ENCODE measurements at regions not wholly inside any gene's neighbourhood (a gene's known extent, or its start where the extent isn't known, plus 50 kb on each side); places are given as distances from the start of the nearest gene placed in this dataset.

DNA sequence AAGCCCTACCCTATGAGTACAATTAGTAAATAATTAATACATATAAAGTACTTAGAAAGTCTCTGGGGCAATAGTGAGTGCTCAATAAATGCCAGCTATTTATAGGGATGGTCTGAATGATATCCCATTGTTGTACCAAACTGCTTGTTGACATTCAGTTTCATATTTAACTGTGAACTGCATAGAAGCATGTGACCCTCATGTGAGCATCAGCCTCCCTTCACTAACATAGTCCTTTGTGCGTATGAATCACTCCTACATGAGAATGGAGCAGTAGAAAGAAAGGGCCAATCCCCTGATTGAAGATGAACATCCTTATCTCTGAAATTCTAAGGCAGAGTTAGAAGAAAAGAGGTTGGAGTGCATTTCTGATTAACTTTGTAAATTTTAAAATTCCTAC lies 68.7 kb upstream of the ATP10A start:
- H3K27me3 ChIP-seq (ENCODE audit: control insufficient read depth, insufficient read depth, low read length, poor library complexity, severe bottlenecking) = no peaks in the 10 kb centered on the region
- no peaks in the 10 kb centered on the region for H3K36me3 ChIP-seq (ENCODE audit: control insufficient read depth, insufficient read depth, low read length)
- H3K4me3 ChIP-seq (ENCODE audit: insufficient read depth, low read depth, low read length) = no peak overlapping the region
- H3K4me1 ChIP-seq (ENCODE audit: control insufficient read depth, insufficient read depth, low read length) = peaks cover 3% of the 10 kb centered on the region
- 92 to 100% methylated on average over 1 of the region's 1 CpG for WGBS, 2 experiments
- no peak overlapping the region for H3K27ac ChIP-seq (ENCODE audit: insufficient read depth, low read depth, low read length, poor library complexity, severe bottlenecking)
- no peaks in the 10 kb centered on the region for H3K9me3 ChIP-seq (ENCODE audit: control insufficient read depth, low read length)

DNA sequence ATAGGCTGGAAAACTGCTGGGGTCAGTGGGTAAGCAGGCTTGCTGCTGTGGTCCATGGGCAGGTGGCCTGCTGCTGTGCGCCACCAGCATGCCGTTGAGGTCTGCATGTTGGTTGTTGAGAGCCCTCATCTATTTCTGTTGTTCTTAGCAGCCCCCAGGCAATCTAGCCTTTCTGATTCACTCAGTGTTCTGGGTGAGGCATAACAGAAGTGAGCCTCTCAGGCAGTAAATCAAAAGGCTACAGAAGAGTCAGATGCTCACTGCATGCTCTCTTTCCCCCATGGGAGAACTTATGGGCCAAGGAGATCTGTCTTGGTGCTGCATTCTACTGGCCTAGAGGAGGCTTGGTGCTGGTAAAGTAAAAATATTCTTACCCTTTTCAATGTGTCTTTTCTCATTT lies 67.8 kb upstream of the ATP10A start:
- Histone ChIP-seq H3K9me3 (ENCODE audit: control insufficient read depth, low read length) (no peaks in the 10 kb centered on the region), H3K27me3 (ENCODE audit: control insufficient read depth, insufficient read depth, low read length, poor library complexity, severe bottlenecking) (no peaks in the 10 kb centered on the region), H3K36me3 (ENCODE audit: control insufficient read depth, insufficient read depth, low read length) (no peaks in the 10 kb centered on the region), H3K4me1 (ENCODE audit: control insufficient read depth, insufficient read depth, low read length) (peaks cover 3% of the 10 kb centered on the region), H3K4me3 (ENCODE audit: insufficient read depth, low read depth, low read length) (no peak overlapping the region), H3K27ac (ENCODE audit: insufficient read depth, low read depth, low read length, poor library complexity, severe bottlenecking) (no peak overlapping the region)
- WGBS, 2 experiments = 92 to 97% methylated on average over 2 of the region's 2 CpGs
